K562 (cell line): ENCODE measurements at regions not wholly inside any gene's neighbourhood (a gene's known extent, or its start where the extent isn't known, plus 50 kb on each side); places are given as distances from the start of the nearest gene placed in this dataset.

Experiments used
- EZH2 ChIP-seq: IDR thresholded peaks from 2 replicates; pipeline ENCODE4 v1.6.1; 2012; ENCODE audit warnings: low read depth, mild to moderate bottlenecking, inconsistent platforms, low read length, borderline replicate concordance
- POLR2A ChIP-seq: fragments of 450-650 bp; conservative IDR thresholded peaks from 2 replicates; pipeline ENCODE4 v1.6.1; 2016
- ZFX ChIP-seq: sonication (generic); formaldehyde crosslinking; IDR thresholded peaks from 2 replicates; pipeline ENCODE4 v1.8.0; 2022; ENCODE audit warnings: mild to moderate bottlenecking, missing genetic modification reagents, moderate library complexity
- ZNF140 ChIP-seq: fragments of 250-450 bp; sonication (Bioruptor Pico); IDR thresholded peaks from 2 replicates; pipeline ENCODE4 v1.8.0; 2021; ENCODE audit warnings: moderate library complexity, mild to moderate bottlenecking, inconsistent platforms

GRCh38 chr18:38534073-38534472 lies 968.5 kb upstream of the CELF4 start:
- TF ChIP-seq ZFX (CRISPR knock-in tag) (no peak), POLR2A (no peak), ZNF140 (CRISPR knock-in tag) (no peak), EZH2 (no peak)
